Endothelial cell of hepatic sinusoid (primary cell): ENCODE measurements at regions not wholly inside any gene's neighbourhood (a gene's known extent, or its start where the extent isn't known, plus 50 kb on each side); places are given as distances from the start of the nearest gene placed in this dataset.
"Not testable (repeated sequence)": the region's sequence is repeated elsewhere in the genome, so short reads cannot be mapped to it uniquely, and the experiment has no call there.

Experiments used
- in situ Hi-C: cut with HindIII; loops from 2 replicates; pipeline ENCODE4 v1.10.0; 2017; ENCODE audit warnings: low sequenced_read_pairs

GRCh38 chr11:103584021-103584420 lies 452.4 kb upstream of the DDI1 start:
- in situ Hi-C loops, result no loop called here

GRCh38 chr11:103584720-103585119 lies 451.7 kb upstream of the DDI1 start:
- in situ Hi-C loops, result no loop called here

GRCh38 chr11:103585401-103585800 lies 451.0 kb upstream of the DDI1 start:
- in situ Hi-C loops, result no loop called here

- in situ Hi-C loops, result no loop called here
These were observed 450.5 kb upstream of the DDI1 start for GRCh38 chr11:103585911-103586310.

GRCh38 chr11:103586756-103587155 lies 449.7 kb upstream of the DDI1 start:
- in situ Hi-C loops, result no loop called here

- in situ Hi-C loops, result no loop called here
These were observed 448.3 kb upstream of the DDI1 start for GRCh38 chr11:103587901-103588788.

GRCh38 chr11:103591554-103591953 lies 444.9 kb upstream of the DDI1 start:
- in situ Hi-C loops, result no loop called here

- in situ Hi-C loops, result no loop called here
These were observed 442.2 kb upstream of the DDI1 start for GRCh38 chr11:103594283-103594682.

GRCh38 chr11:103596315-103596714 lies 440.1 kb upstream of the DDI1 start:
- in situ Hi-C loops, result no loop called here

GRCh38 chr11:103601225-103601846 lies 435.1 kb upstream of the DDI1 start:
- in situ Hi-C loops, result loop anchor here (5.0 kb wide), 2 partner anchors 54 to 89 kb away; no protein-coding TSS in a partner anchor

GRCh38 chr11:103602840-103603239 lies 433.6 kb upstream of the DDI1 start:
- in situ Hi-C loops, result loop anchor here (5.0 kb wide), 2 partner anchors 56 to 91 kb away; no protein-coding TSS in a partner anchor

GRCh38 chr11:103604310-103604709 lies 432.1 kb upstream of the DDI1 start:
- in situ Hi-C loops, result loop anchor here (5.0 kb wide), 2 partner anchors 57 to 92 kb away; no protein-coding TSS in a partner anchor

- in situ Hi-C loops, result no loop called here
These were observed 427.9 kb upstream of the DDI1 start for GRCh38 chr11:103608566-103608965.

GRCh38 chr11:103609117-103610066 lies 427.0 kb upstream of the DDI1 start:
- in situ Hi-C loops, result no loop called here

GRCh38 chr11:103610435-103610834 lies 426.0 kb upstream of the DDI1 start:
- in situ Hi-C loops, result no loop called here

- in situ Hi-C loops, result not testable (repeated sequence)
These were observed 424.7 kb upstream of the DDI1 start for GRCh38 chr11:103611526-103612260.

- in situ Hi-C loops, result not testable (repeated sequence)
These were observed 424.0 kb upstream of the DDI1 start for GRCh38 chr11:103612451-103612850.

GRCh38 chr11:103616586-103616985 lies 419.9 kb upstream of the DDI1 start:
- in situ Hi-C loops, result not testable (repeated sequence)

- in situ Hi-C loops, result no loop called here
These were observed 417.9 kb upstream of the DDI1 start for GRCh38 chr11:103618528-103618927.

- in situ Hi-C loops, result no loop called here
These were observed 417.0 kb upstream of the DDI1 start for GRCh38 chr11:103619480-103619879.
